Astrocyte (in vitro differentiated cells and primary cell): ENCODE measurements at regions not wholly inside any gene's neighbourhood (a gene's known extent, or its start where the extent isn't known, plus 50 kb on each side); places are given as distances from the start of the nearest gene placed in this dataset.

Experiments
- CTCF ChIP-seq: IDR thresholded peaks from 2 replicates; pipeline ENCODE4 v1.5.1; 2011; ENCODE audit warnings: low read depth, mild to moderate bottlenecking, inconsistent platforms, low read length, moderate library complexity; ENCODE audit not compliant: insufficient read depth
- EZH2 ChIP-seq: IDR thresholded peaks from 2 replicates; pipeline ENCODE4 v1.6.1; 2012; ENCODE audit warnings: mild to moderate bottlenecking, low read length, inconsistent platforms; ENCODE audit not compliant: insufficient read depth

GRCh38 chr1:36729716-36730510, 247.2 kb upstream of the CSF3R start:
- TF ChIP-seq CTCF: no peak
- TF ChIP-seq EZH2: no peak
